SKM-1 treated with dmso at 0.1 percent for 144 hours (cell line): ENCODE measurements at regions not wholly inside any gene's neighbourhood (a gene's known extent, or its start where the extent isn't known, plus 50 kb on each side); places are given as distances from the start of the nearest gene placed in this dataset.

Source experiments
- DNase-seq: peaks from one replicate; lab custom pipeline; 2025; ENCODE audit not compliant: unreplicated experiment; lab: John Stamatoyannopoulos, UW

- DNase-seq = no peak
These were observed 133.9 kb upstream of the PFN2 start for GRCh38 chr3:150104564-150104963.

GRCh38 chr3:150101016-150101415 lies 130.3 kb upstream of the PFN2 start:
- no peak for DNase-seq

DNA sequence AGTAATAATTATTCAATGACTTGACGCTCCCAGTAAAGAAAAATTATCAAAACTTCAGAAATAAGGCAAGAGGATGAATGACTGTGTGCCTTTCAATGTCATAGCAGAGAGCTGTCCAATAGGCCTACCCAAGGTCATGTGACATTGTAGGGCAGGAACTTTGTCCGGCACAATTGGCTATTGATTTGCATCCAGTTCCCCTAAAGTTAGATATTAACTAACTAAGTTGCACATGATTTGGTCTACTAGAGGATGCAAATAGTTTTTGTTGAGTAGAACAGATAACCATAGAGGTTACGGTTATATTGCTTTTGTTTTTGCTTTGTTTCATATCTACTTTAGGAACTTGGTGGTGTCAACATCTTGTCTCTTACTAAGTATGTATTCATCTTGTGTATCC lies 127.9 kb upstream of the PFN2 start:
- no peak for DNase-seq

GRCh38 chr3:150097588-150097890 lies 126.8 kb upstream of the PFN2 start:
- DNase-seq = no peak

DNA sequence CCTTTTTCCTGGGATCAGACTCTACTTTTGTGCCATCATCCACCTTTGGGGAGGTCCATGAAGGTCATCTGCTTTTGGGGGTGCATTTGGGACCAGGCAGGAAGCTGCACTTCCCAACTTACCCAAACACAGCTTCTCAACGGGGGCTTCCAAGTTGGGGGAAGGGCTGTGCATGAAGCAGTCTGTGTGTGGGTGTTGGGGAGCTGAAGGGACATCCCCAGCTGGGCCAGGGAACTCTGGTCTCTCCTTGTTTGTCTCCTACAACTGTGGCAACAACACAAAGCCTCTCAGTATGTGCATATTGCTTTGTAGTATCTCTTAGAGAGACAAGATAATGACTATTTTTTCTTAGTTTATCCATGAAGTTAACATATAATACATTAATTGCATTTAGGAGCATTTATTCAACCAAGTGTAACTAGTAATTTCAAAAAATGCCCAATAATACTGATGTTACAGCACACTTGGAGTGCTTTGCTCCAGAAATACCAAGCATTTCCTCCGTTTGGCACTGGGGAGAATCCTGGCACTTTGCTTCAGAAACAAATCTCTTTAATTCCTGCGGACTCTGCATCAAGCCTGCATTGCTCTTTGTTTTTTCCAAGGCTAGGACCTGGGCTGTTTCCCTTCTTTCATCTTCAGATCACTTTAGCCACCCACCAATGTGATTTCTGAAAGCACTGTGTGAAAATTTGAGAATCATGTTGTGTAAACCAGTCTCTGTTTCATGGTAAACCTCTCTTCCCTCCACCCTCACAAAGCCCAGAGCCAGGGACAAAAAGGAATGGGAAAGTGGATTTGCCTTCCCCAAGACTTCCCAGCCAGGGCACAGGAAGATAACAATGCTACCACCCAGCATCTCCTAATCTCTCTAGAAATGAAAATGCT lies 126.2 kb upstream of the PFN2 start:
- no peak for DNase-seq

DNA sequence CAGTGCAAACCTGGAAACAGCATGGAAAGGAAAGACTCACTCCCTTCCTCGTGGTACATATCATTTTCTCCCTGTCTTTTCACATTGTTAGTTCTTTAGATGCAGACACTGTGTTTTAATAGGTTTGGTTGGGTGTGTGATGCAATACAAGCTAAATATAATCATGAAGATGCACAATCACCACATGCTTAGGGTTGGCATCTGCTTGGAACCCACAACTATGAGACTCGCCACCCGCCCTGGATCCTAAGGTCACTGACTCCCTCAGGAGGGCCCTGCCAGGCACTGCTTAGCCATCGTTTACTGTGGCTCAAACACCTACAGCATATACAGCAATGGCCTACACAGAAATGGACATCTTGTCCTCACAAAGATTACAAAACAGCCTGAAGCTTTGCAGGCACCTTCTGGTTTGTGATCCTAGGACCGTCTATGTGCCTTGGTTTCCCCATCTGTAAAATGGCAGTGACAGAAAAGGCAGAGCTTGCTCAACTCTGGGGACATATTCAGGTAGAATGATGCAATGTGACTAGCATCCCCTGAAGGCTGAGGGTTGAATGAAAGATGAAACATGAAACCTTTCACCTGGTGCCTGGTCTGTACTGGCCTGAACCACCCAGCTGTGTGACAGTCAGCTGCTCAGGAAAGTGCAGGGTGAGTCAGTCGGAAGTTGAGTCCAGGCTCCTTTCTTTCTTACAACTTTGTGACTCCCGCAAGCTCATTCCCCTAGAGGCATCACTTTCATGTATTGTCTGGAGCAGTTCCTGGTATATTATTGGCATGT lies 123.6 kb upstream of the PFN2 start:
- DNase-seq = no peak

DNA sequence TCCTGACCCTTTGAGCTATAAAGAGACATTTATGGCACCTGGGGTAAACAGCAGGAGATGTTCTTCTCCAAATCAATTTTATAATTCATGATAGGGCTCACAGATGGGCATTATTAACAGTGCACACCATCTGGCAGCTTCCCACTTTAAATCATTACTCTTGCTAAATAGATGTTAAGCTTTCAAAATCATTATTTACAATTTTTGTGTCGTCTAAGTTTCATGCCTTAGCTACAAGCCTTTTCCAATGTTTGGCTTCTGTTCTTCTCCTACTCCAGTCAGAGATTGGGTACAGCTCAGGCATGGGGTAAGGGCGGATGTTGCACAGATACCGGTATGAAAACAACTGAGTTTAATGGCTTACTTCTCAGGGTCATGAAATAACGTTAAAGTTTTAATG lies 120.9 kb upstream of the PFN2 start:
- no peak for DNase-seq

GRCh38 chr3:150090877-150091276 lies 120.2 kb upstream of the PFN2 start:
- no peak for DNase-seq

GRCh38 chr3:150090006-150090405 lies 119.3 kb upstream of the PFN2 start:
- DNase-seq = no peak

DNA sequence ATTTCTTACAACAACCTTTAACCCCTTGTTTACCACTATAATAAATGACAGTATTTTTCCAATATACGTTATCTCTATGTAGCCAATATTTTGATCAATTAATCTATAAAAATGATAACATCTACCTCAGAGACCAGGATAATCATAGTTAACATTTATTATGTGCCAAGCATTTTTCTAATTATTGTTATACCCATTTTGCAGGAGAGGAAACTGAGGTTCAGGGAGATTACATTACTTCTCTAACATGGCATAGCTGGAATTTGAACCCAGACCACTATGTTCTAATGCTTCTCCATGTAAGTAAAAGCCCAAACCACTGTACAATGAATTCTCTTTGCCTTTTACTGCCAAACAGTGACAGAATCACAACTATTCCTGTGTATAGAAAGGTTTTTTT lies 113.4 kb upstream of the PFN2 start:
- DNase-seq = no peak

- no peak for DNase-seq
These were observed 113.0 kb upstream of the PFN2 start for GRCh38 chr3:150083655-150084042.

DNA sequence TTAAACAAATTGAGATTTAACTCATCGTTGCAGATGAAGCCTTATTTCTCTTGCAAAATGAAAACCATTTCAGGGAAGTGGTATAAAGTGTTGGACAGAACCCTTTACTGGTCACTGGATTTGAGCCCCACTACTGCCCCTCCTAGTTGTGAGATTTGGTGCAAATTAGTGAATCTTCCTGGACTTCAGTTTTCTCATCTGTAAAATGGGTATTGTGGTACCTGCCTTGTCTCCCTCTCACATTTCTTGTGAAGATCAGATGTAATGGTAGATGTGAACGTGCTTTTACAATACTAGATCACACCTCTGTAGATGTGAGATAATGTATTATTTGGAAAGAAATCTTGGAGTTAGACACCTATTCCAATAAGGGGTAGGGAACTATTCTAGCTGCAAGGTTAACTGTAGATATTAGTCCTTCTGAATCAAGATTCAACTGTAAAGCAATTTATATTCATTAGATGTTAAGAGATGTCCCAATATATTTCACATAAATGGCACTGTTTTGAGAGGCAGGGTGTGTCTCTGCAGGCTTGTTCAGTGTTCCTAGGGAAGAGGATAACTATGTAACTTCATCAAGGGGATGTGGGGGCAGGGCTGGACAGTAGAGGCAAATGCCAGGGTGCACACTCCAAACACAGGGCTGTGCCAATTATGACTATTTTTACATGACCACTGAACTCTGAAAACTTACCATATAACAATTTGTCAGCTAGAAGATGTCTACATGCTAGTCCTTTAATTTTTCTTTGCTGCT lies 112.4 kb upstream of the PFN2 start:
- no peak for DNase-seq

GRCh38 chr3:150081084-150081483 lies 110.4 kb upstream of the PFN2 start:
- no peak for DNase-seq

GRCh38 chr3:150080058-150080730 lies 109.5 kb upstream of the PFN2 start:
- DNase-seq = no peak

GRCh38 chr3:150079029-150079739 lies 108.5 kb upstream of the PFN2 start:
- no peak for DNase-seq

- no peak for DNase-seq
These were observed 107.0 kb upstream of the PFN2 start for GRCh38 chr3:150077581-150078247.

DNA sequence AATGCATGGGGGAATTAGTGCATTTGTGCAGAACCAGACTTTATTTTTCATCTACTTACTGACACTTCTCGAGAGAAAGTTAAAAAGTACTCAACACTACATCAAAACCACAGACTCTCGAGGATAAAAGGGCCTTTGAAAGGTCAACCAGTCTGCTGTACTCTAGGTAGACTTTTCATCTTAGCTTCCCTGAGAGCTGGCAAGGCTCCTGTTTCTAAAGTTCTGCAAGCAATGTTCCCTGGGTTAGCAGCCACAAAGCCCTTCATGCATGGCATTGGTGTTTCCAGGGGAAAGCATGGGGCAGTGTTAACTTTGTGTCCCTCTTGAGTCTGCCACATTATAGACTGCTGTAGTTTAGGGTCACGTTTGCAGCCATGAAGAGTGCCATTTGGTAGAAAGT lies 106.4 kb upstream of the PFN2 start:
- DNase-seq = no peak

- no peak for DNase-seq
These were observed 105.7 kb upstream of the PFN2 start for GRCh38 chr3:150076443-150076842.

DNA sequence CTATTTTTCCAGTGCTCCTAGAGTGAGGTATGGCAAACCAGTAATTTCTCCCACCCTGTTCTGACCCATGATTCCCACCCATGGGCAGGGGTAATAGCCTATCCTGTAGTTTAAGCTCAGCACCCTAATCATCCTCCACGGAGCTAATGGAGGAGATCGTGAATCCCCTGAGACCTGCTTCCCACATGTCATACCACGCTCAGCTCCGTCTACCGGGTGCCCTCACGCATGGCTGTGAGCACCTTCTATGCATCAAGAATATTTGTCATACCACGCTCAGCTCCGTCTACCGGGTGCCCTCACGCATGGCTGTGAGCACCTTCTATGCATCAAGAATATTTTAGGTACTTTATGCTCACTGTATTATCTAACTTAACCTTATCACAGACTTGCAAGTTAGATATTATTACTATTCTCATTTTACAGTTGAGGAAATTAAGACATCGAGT lies 104.7 kb upstream of the PFN2 start:
- DNase-seq = no peak
